Mammary epithelial cell (primary cell): ENCODE measurements at regions not wholly inside any gene's neighbourhood (a gene's known extent, or its start where the extent isn't known, plus 50 kb on each side); places are given as distances from the start of the nearest gene placed in this dataset.
"Not testable (repeated sequence)": the region's sequence is repeated elsewhere in the genome, so short reads cannot be mapped to it uniquely, and the experiment has no call there.

Experiments used
- EZH2 ChIP-seq: IDR thresholded peaks from 2 replicates; pipeline ENCODE4 v1.6.1; 2012; ENCODE audit warnings: low read length, inconsistent platforms, borderline replicate concordance
- TF ChIP-seq, protein P1 (sequence below), 2 donors: IDR thresholded peaks in 1 of 2; conservative IDR thresholded peaks in 1 of 2; 2 replicates each; pipeline ENCODE4 v1.5.1; 2011 to 2012; ENCODE audit warnings: inconsistent platforms in 2 of 2, low read length in 2 of 2, mild to moderate bottlenecking in 2 of 2, control low read depth in 1 of 2, low read depth in 1 of 2; ENCODE audit not compliant: insufficient read depth in 1 of 2; ENCODE audit errors: extremely low read depth in 1 of 2

DNA sequence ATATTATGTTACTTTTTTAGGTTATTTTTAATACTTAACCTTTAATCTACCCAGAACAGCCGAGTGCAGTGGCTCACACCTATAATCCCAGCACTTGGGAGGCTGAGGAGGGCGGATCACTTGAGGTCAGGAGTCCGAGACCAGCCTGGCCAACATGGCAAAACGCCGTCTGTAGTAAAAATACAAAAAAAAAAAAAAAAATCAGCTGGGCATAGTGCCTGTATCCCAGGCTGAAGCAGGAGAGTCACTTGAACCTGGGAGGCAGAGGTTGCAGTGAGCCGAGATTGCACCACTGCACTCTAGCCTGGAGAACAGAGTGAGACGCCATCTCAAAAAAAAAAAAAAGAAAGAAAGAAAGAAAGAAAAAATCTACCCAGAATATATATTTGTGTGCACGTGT, 939.8 kb downstream of the TYW1 start:
- TF ChIP-seq, protein P1, sequence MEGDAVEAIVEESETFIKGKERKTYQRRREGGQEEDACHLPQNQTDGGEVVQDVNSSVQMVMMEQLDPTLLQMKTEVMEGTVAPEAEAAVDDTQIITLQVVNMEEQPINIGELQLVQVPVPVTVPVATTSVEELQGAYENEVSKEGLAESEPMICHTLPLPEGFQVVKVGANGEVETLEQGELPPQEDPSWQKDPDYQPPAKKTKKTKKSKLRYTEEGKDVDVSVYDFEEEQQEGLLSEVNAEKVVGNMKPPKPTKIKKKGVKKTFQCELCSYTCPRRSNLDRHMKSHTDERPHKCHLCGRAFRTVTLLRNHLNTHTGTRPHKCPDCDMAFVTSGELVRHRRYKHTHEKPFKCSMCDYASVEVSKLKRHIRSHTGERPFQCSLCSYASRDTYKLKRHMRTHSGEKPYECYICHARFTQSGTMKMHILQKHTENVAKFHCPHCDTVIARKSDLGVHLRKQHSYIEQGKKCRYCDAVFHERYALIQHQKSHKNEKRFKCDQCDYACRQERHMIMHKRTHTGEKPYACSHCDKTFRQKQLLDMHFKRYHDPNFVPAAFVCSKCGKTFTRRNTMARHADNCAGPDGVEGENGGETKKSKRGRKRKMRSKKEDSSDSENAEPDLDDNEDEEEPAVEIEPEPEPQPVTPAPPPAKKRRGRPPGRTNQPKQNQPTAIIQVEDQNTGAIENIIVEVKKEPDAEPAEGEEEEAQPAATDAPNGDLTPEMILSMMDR (conservative IDR thresholded peaks at IDR 0.05 in 1 of 2, IDR thresholded peaks at IDR 0.05 in 1 of 2; ENCODE audit: extremely low read depth in 1 of 2, insufficient read depth in 1 of 2, low read depth in 1 of 2, low read length in 2 of 2), result not testable (repeated sequence)
- not testable (repeated sequence) for TF ChIP-seq EZH2
